ENCODE measurements at regions not wholly inside any gene's neighbourhood (a gene's known extent, or its start where the extent isn't known, plus 50 kb on each side); places are given as distances from the start of the nearest gene placed in this dataset.

DNA sequence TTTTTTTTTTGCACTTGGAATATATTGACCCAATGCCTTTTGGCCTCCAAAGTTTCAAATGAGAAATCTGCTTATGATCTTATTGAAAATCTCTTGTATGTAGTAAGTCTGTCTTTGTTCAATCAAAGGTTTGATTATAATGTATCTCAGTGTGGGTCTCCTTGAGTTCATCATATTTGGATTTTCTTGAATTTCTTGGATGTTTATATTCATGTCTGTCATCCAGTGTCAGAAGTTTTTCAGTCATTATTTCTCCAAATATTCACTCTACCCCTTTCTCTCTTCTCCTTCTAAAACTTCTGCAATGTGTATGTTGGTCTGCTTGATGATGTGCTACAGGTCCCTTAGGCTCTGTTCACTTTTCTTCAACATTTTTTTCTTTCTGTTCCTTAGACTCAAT is 95.9 kb upstream of the PTPRK start:
- TF ChIP-seq POLR2A (IDR thresholded peaks at IDR 0.05) (no peak), POLR2AphosphoS5 (IDR thresholded peaks at IDR 0.05) (no peak)
- TF ChIP-seq, protein P1, sequence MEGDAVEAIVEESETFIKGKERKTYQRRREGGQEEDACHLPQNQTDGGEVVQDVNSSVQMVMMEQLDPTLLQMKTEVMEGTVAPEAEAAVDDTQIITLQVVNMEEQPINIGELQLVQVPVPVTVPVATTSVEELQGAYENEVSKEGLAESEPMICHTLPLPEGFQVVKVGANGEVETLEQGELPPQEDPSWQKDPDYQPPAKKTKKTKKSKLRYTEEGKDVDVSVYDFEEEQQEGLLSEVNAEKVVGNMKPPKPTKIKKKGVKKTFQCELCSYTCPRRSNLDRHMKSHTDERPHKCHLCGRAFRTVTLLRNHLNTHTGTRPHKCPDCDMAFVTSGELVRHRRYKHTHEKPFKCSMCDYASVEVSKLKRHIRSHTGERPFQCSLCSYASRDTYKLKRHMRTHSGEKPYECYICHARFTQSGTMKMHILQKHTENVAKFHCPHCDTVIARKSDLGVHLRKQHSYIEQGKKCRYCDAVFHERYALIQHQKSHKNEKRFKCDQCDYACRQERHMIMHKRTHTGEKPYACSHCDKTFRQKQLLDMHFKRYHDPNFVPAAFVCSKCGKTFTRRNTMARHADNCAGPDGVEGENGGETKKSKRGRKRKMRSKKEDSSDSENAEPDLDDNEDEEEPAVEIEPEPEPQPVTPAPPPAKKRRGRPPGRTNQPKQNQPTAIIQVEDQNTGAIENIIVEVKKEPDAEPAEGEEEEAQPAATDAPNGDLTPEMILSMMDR (IDR thresholded peaks at IDR 0.05) = no peak
- Histone ChIP-seq H3K27ac (no peak overlapping the region), H3K4me3 (no peak overlapping the region), H3K36me3 (no peaks in the 10 kb centered on the region), H3K9me3 (no peaks in the 10 kb centered on the region), H3K4me1 (replicated peaks) (no peaks in the 10 kb centered on the region), H3K27me3 (replicated peaks; ENCODE audit: insufficient read depth) (no peaks in the 10 kb centered on the region)
- no peak for DNase-seq (ENCODE audit: low spot score)
- intact Hi-C loops (cut with DNase I) = no loop called here

DNA sequence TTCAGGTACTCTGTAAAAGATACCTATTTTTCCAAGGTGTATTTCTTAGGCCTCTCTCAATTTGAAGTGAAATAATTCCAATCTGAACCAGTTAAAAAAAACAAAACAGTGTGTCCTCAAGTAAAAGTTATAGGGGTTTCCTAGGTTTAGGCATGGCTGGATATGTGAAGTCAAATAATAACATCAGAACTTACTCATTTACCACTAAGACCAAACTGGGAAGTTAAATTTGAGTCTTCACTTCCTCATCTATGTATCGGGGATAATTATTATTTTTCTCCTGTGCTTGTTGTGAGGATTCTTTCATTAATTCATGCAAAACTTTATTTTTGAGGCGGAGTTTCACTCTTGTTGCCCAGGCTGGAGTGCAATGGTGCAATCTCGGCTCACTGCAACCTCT is 86.2 kb upstream of the PTPRK start:
- Histone ChIP-seq H3K36me3 (no peaks in the 10 kb centered on the region), H3K4me3 (no peak overlapping the region), H3K27ac (no peak overlapping the region), H3K27me3 (replicated peaks; ENCODE audit: insufficient read depth) (no peaks in the 10 kb centered on the region), H3K9me3 (no peaks in the 10 kb centered on the region), H3K4me1 (replicated peaks) (no peaks in the 10 kb centered on the region)
- intact Hi-C loops (cut with DNase I) = no loop called here
- DNase-seq (ENCODE audit: low spot score) = no peak
- WGBS = 93% methylated on average over 3 of the region's 3 CpGs
- TF ChIP-seq POLR2A (IDR thresholded peaks at IDR 0.05) = no peak
- TF ChIP-seq, protein P1 (IDR thresholded peaks at IDR 0.05) = no peak
- TF ChIP-seq POLR2AphosphoS5 (IDR thresholded peaks at IDR 0.05) = no peak

DNA sequence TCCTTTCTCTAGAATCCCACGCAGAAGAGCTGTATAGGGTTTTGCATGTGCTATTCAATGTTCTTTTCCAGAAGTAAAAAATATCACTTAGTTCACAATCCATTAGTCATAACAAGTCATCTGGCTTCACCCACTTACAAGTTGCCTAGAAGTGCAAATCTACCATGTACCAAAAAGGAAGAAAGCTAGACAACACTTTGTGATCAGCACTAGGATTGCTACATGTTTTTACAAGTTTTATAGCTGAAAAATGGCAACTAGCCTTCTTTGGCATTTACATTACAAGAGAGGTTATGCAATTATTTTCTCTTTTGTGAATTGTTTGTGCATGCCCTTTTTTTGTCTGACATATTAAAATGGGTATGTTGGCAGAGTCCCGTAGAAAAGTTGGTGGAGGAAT is 85.6 kb upstream of the PTPRK start:
- Histone ChIP-seq H3K9me3 (no peaks in the 10 kb centered on the region), H3K27ac (no peak overlapping the region), H3K4me3 (no peak overlapping the region), H3K27me3 (replicated peaks; ENCODE audit: insufficient read depth) (no peaks in the 10 kb centered on the region), H3K36me3 (no peaks in the 10 kb centered on the region), H3K4me1 (replicated peaks) (no peaks in the 10 kb centered on the region)
- TF ChIP-seq, protein P1 (IDR thresholded peaks at IDR 0.05) = no peak
- peak; percentile 86 for TF ChIP-seq POLR2AphosphoS5 (IDR thresholded peaks at IDR 0.05)
- intact Hi-C loops (cut with DNase I) = no loop called here
- 40% methylated on average over 2 of the region's 2 CpGs for WGBS
- peak; percentile 20 for DNase-seq (ENCODE audit: low spot score)

DNA sequence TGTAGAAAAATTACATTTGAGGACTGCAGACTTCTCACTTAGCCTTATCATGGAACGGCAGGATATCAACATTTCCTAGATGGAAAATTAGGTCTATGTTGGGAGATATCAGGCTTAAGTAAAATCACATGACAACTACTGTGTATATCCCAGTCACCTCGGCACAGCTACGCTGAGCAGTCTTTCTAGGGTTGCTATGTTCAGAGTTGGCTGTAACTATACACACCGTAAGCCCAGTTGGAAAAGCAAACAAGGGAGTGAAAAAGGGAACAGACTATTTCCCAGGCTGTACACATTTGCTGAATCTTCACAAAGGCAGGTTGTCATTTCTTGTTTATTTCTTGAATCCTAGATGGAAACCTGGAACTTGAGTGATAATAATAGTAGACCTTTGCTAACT is 80.7 kb upstream of the PTPRK start:
- peak; percentile 39 for DNase-seq (ENCODE audit: low spot score)
- 55% methylated on average over 4 of the region's 4 CpGs for WGBS

DNA sequence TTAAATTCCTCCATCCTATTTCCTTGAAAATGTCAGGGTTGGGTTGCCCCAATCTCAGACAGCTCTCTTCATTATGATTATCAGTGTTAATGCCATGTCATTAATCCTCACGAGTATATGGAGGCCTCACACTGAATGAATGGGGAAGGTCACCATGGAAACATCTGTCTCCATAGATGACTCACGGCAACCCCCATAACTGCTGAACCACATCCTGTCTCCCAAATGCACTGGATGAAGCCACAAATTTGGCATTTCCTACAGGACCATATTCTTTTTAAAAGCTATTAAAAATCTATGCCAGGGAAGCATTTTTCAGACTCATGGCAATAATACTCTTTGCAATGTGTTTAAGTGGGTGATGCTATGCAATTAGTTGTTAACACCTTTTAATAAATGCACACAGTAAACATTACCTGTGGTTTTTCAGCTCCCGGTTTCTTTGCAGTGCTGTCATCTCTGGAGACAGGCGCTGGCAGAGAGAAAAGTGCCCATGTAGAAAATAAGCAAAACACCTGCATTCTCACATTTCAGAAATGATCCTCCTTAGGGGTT is 80.1 kb upstream of the PTPRK start:
- Histone ChIP-seq H3K27me3 (replicated peaks; ENCODE audit: insufficient read depth) (no peaks in the 10 kb centered on the region), H3K4me1 (replicated peaks) (no peaks in the 10 kb centered on the region), H3K9me3 (no peaks in the 10 kb centered on the region), H3K27ac (no peak overlapping the region), H3K36me3 (no peaks in the 10 kb centered on the region), H3K4me3 (no peak overlapping the region)
- WGBS = 45% methylated on average over 4 of the region's 4 CpGs
- DNase-seq (ENCODE audit: low spot score) = no peak
- intact Hi-C loops (cut with DNase I) = no loop called here
- TF ChIP-seq, protein P1 (IDR thresholded peaks at IDR 0.05) = no peak
- TF ChIP-seq POLR2AphosphoS5 (IDR thresholded peaks at IDR 0.05) = no peak
- TF ChIP-seq POLR2A (IDR thresholded peaks at IDR 0.05) = no peak

More for the DNA sequence above, 80.7 kb upstream of the PTPRK start:
- Histone ChIP-seq H3K27me3 (replicated peaks; ENCODE audit: insufficient read depth) (no peaks in the 10 kb centered on the region), H3K4me3 (no peak overlapping the region), H3K9me3 (no peaks in the 10 kb centered on the region), H3K36me3 (no peaks in the 10 kb centered on the region), H3K27ac (no peak overlapping the region), H3K4me1 (replicated peaks) (no peaks in the 10 kb centered on the region)
- intact Hi-C loops (cut with DNase I) = no loop called here
- peak; percentile 77 for TF ChIP-seq POLR2AphosphoS5 (IDR thresholded peaks at IDR 0.05)
- TF ChIP-seq, protein P1 (IDR thresholded peaks at IDR 0.05) = no peak
